BE2C (cell line): ENCODE measurements at regions not wholly inside any gene's neighbourhood (a gene's known extent, or its start where the extent isn't known, plus 50 kb on each side); places are given as distances from the start of the nearest gene placed in this dataset.

Experiments
- DNase-seq: peaks from one replicate; pipeline ENCODE4 v3.0.0-alpha.2; 2020
- H3K27me3 ChIP-seq: fragments of 250-450 bp; sonication (Bioruptor Pico); 2 replicates; pipeline ENCODE4 v1.5.1; 2020; ENCODE audit warnings: mild to moderate bottlenecking
- H3K36me3 ChIP-seq: fragments of 250-450 bp; sonication (Bioruptor Pico); 2 replicates; pipeline ENCODE4 v1.5.1; 2020; ENCODE audit warnings: mild to moderate bottlenecking
- H3K4me1 ChIP-seq: fragments of 250-450 bp; sonication (Bioruptor Pico); 2 replicates; pipeline ENCODE4 v1.5.1; 2020
- H3K4me3 ChIP-seq: 2 replicates; pipeline ENCODE4 v1.5.1; 2011; ENCODE audit warnings: low read depth, low read length
- H3K9me3 ChIP-seq: fragments of 250-450 bp; sonication (Bioruptor Pico); 2 replicates; pipeline ENCODE4 v1.5.1; 2020
- CTCF ChIP-seq: IDR thresholded peaks from 2 replicates; pipeline ENCODE4 v1.5.1; 2012; ENCODE audit warnings: mild to moderate bottlenecking, low read depth, low read length

- DNase-seq = no peak
- no peaks in the 10 kb centered on the region for H3K4me1 ChIP-seq
- TF ChIP-seq CTCF = no peak
- no peaks in the 10 kb centered on the region for H3K36me3 ChIP-seq
- no peaks in the 10 kb centered on the region for H3K27me3 ChIP-seq
- H3K4me3 ChIP-seq = no peak overlapping the region
- no peaks in the 10 kb centered on the region for H3K9me3 ChIP-seq
Measured at GRCh38 chrX:16416588-16416987, 233.4 kb upstream of the S100G start.

- no peaks in the 10 kb centered on the region for H3K4me1 ChIP-seq
- TF ChIP-seq CTCF = no peak
- H3K27me3 ChIP-seq = no peaks in the 10 kb centered on the region
- no peaks in the 10 kb centered on the region for H3K36me3 ChIP-seq
- DNase-seq = no peak
- no peak overlapping the region for H3K4me3 ChIP-seq
- H3K9me3 ChIP-seq = no peaks in the 10 kb centered on the region
Measured at GRCh38 chrX:16418650-16419049, 231.3 kb upstream of the S100G start.

GRCh38 chrX:16427668-16428067 lies 222.3 kb upstream of the S100G start:
- Histone ChIP-seq H3K36me3 (no peaks in the 10 kb centered on the region), H3K9me3 (no peaks in the 10 kb centered on the region), H3K4me1 (no peaks in the 10 kb centered on the region), H3K4me3 (no peak overlapping the region), H3K27me3 (no peaks in the 10 kb centered on the region)
- DNase-seq = no peak
- TF ChIP-seq CTCF = no peak

GRCh38 chrX:16429406-16429805 lies 220.6 kb upstream of the S100G start:
- H3K4me1 ChIP-seq = no peaks in the 10 kb centered on the region
- no peak for DNase-seq
- TF ChIP-seq CTCF = no peak

GRCh38 chrX:16431266-16431665 lies 218.7 kb upstream of the S100G start:
- H3K36me3 ChIP-seq = no peaks in the 10 kb centered on the region
- H3K4me1 ChIP-seq = no peaks in the 10 kb centered on the region
- H3K4me3 ChIP-seq = no peak overlapping the region
- H3K27me3 ChIP-seq = no peaks in the 10 kb centered on the region
- no peaks in the 10 kb centered on the region for H3K9me3 ChIP-seq
- no peak for TF ChIP-seq CTCF
- DNase-seq = no peak

More at GRCh38 chrX:16429406-16429805, 220.6 kb upstream of the S100G start:
- no peaks in the 10 kb centered on the region for H3K27me3 ChIP-seq
- H3K4me3 ChIP-seq = no peak overlapping the region
- no peaks in the 10 kb centered on the region for H3K36me3 ChIP-seq
- no peaks in the 10 kb centered on the region for H3K9me3 ChIP-seq

- Histone ChIP-seq H3K36me3 (no peaks in the 10 kb centered on the region), H3K9me3 (no peaks in the 10 kb centered on the region), H3K4me3 (no peak overlapping the region), H3K4me1 (no peaks in the 10 kb centered on the region), H3K27me3 (no peaks in the 10 kb centered on the region)
- no peak for TF ChIP-seq CTCF
- DNase-seq = no peak
Measured at GRCh38 chrX:16433021-16433420, 216.9 kb upstream of the S100G start.
